Pancreas (tissue), 10 donors: ENCODE measurements at regions not wholly inside any gene's neighbourhood (a gene's known extent, or its start where the extent isn't known, plus 50 kb on each side); places are given as distances from the start of the nearest gene placed in this dataset.

Experiments used
- ATAC-seq, 4 donors: fragments of 200-7000 bp; cut with Tn5 transposase; one replicate each; pipeline versions ENCODE4 v1.8.0 to v1.9.1; 2020; ENCODE audit warnings: mild to moderate bottlenecking in 4 of 4, moderate library complexity in 4 of 4
- DNase-seq, 6 donors: peaks; one replicate each; pipeline ENCODE4 v3.0.0-alpha.2; 2020
- FAIRE-seq: peaks from 2 replicates; lab custom pipeline; 2012; peaks lifted over from hg19 to GRCh38; lab: Jason Lieb, UNC
- H3K27ac ChIP-seq, 4 donors: fragments of 200-600 bp; sonication (generic); 1 replicate in 3 of 4; 2 replicates in 1 of 4; pipeline versions ENCODE4 v1.5.0 to v1.8.0; 2020
- H3K27me3 ChIP-seq, 4 donors: fragments of 200-600 bp; one replicate each; pipeline ENCODE4 v1.8.0; 2021
- H3K36me3 ChIP-seq, 3 donors: fragments of 200-600 bp; sonication (generic) in 1 of 3; one replicate each; pipeline versions ENCODE4 v1.5.0 to v1.8.0; 2020 to 2021
- H3K4me1 ChIP-seq, 3 donors: fragments of 200-600 bp; one replicate each; pipeline ENCODE4 v1.8.0; 2021
- H3K4me3 ChIP-seq, 4 donors: fragments of 200-600 bp; sonication (generic) in 2 of 4; one replicate each; pipeline versions ENCODE4 v1.5.0 to v1.8.0; 2020 to 2021
- H3K9me3 ChIP-seq, 4 donors: fragments of 200-600 bp; one replicate each; pipeline ENCODE4 v1.8.0; 2021
- WGBS, 2 donors: extraction: QIAGEN DNeasy Blood & Tissue Kit; methylation state at CpG; one replicate each; pipeline ENCODE4 v1.1.7; 2013; 5-methylcytosine and 5-hydroxymethylcytosine counted together
- intact Hi-C, 3 donors: fragments of 100-400 bp; cut with DNase I; formaldehyde crosslinking; loops; one replicate each; pipeline versions ENCODE4 v1.11.1 to v1.14.2; 2022
- TF ChIP-seq, protein P1 (sequence below), 4 donors: fragments of 200-600 bp; sonication (generic) in 3 of 4; IDR thresholded peaks; one replicate each; pipeline versions ENCODE4 v1.5.0 to v1.8.0; 2021; ENCODE audit warnings: antibody characterized with exemption in 4 of 4
- donor health status: healthy with polysubstance abuse.
- donor health status: DM: no; HTN: no; CAD: no; lungs with moderate emphysema.
- donor health status: DM: no; HTN: no; CAD: no.
- donor health status: control.
- donor health status: control.
- donor health status: Bipolar disorder and iron deficiency.
- donor health status: DM: yes; HTN: yes; CAD: no.
- donor health status: DM: no; HTN: no; CAD: no.
- donor health status: DM: no; HTN: no; CAD: no.
- donor health status: DM: yes; HTN: yes; CAD: no.

DNA sequence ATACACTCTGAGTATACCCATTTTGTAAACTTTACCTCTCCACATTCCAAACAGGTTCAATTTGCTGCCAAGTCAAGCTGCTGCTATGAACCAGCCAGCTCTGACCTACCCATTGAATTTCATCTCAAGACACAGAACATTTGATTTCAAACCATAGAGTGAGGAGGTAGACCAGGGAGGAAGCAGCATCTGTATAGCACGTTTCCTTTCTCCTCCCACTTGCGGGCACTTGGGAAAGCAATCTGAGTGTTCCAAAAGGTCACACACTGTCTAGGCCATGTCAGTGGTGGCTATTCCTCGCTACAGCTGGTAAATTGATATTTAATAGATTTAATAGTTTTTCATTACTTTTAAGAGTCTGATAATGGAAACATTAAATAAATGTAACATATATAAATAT, 147.8 kb upstream of the EEPD1 start:
- ATAC-seq (no peak), DNase-seq (no peak), FAIRE-seq (no peak)
- TF ChIP-seq, protein P1, sequence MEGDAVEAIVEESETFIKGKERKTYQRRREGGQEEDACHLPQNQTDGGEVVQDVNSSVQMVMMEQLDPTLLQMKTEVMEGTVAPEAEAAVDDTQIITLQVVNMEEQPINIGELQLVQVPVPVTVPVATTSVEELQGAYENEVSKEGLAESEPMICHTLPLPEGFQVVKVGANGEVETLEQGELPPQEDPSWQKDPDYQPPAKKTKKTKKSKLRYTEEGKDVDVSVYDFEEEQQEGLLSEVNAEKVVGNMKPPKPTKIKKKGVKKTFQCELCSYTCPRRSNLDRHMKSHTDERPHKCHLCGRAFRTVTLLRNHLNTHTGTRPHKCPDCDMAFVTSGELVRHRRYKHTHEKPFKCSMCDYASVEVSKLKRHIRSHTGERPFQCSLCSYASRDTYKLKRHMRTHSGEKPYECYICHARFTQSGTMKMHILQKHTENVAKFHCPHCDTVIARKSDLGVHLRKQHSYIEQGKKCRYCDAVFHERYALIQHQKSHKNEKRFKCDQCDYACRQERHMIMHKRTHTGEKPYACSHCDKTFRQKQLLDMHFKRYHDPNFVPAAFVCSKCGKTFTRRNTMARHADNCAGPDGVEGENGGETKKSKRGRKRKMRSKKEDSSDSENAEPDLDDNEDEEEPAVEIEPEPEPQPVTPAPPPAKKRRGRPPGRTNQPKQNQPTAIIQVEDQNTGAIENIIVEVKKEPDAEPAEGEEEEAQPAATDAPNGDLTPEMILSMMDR (IDR thresholded peaks at IDR 0.05), result no peak
- intact Hi-C loops, result no loop called here
- H3K4me3 ChIP-seq, result no peak overlapping the region
- 80 to 84% methylated on average over 3 of the region's 3 CpGs for WGBS, 2 donors
- no peaks in the 10 kb centered on the region for H3K27me3 ChIP-seq
- H3K27ac ChIP-seq, result no peak overlapping the region
- H3K4me1 ChIP-seq, result no peaks in the 10 kb centered on the region
- no peaks in the 10 kb centered on the region for H3K36me3 ChIP-seq
- H3K9me3 ChIP-seq, result no peaks in the 10 kb centered on the region

DNA sequence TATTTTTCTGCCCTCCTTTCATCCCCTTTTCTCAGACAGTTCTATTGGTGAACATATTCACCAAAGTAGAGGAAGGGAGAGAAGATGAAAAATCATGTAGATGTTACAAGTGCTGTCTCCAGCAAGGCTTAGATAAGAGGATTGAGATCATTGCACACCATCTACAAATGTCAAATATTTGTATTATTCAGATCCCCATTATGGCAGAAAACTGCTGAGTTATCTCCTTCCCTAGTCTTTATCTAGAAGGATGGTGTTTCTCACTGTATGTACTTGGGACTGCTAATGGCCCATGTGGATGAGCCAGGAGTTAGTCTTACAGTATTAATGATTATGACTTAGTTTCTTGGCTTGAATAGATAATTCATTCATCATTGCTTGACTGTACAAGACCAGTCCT, 147.2 kb upstream of the EEPD1 start:
- ATAC-seq (no peak), FAIRE-seq (no peak), DNase-seq (no peak)
- intact Hi-C loops, result no loop called here
- TF ChIP-seq, protein P1 (IDR thresholded peaks at IDR 0.05), result no peak
- Histone ChIP-seq H3K9me3 (no peaks in the 10 kb centered on the region), H3K4me3 (no peak overlapping the region), H3K27me3 (no peaks in the 10 kb centered on the region), H3K4me1 (no peaks in the 10 kb centered on the region), H3K36me3 (no peaks in the 10 kb centered on the region), H3K27ac (no peak overlapping the region)

DNA sequence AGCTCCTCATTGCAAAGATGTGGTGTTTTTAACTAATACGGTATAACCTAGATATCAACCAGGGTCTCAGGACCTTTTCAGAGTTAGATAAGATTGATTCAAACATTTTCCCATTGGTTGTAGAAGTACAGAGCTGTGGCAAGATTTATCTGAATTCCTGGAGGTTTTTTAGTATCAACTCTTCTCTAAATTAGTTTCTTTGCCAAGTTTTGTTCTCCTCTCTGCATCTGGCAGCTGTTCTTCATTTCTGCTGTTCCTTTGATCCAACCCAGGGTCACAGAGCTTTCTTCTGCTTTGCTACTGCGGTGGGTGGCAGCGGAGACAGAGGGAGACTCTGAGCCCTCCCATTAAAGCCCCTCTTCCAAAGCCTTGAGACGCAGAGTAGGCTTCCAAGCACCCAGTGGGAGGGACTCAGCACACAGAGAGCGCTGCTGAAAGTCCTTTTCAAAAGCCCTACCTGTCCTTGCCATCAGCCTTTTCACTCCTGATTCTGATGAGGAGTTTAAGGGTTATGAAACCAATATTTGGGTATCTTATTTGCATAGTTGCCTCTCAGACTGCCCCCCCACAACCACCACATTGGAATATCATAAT, 146.3 kb upstream of the EEPD1 start:
- Histone ChIP-seq H3K36me3 (no peaks in the 10 kb centered on the region), H3K9me3 (no peaks in the 10 kb centered on the region), H3K4me3 (no peak overlapping the region), H3K27ac (no peak overlapping the region), H3K27me3 (no peaks in the 10 kb centered on the region), H3K4me1 (no peaks in the 10 kb centered on the region)
- no peak for DNase-seq
- FAIRE-seq, result no peak
- no peak for ATAC-seq
- intact Hi-C loops, result no loop called here
- TF ChIP-seq, protein P1 (IDR thresholded peaks at IDR 0.05), result no peak
- WGBS, 2 donors, result 84 to 89% methylated on average over 5 of the region's 5 CpGs

DNA sequence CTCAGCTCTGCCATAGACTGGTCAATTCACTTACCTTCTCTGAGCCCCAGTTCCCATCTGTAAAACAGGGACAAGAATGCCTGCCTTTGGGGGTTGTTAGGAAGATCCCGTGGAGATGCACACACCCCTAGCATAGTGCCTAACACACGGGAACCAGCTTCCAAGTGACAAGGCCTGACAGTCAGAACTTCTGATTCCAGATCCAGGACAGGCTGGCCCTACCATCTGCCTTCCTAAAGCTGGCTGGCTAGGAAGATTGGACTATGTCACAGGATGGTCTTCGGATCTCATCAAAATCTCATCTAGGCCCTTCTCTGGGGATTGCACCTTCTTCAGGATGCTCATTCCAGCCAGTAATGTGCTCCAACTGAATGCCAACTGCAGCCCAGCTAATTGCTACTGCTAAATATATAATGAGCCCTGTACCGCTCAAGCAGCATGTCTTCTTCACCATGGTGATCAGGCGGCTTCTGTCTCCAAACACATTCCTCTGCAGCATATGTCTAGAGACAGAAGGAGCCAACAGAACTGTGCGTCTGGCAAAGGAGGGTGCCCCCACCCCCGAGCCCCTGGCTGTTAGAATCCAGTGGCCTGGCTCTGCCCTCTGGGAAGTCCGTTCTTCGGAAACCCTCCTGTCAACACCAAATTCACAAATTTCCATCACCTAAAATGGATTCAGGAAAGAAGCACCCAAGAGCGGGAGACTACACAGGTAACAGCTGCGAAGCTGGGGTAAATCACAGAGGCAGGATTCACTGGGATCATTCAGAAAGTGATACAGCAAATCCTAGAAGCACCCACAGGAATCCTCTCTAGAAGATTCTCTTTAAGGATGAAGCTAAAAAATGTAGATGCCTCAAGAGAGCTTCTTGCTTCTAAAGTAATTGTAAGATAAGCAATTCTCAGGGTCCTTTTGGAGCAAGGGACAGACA, 142.1 kb upstream of the EEPD1 start:
- ATAC-seq (no peak), FAIRE-seq (no peak)
- TF ChIP-seq, protein P1 (IDR thresholded peaks at IDR 0.05), result no peak

DNA sequence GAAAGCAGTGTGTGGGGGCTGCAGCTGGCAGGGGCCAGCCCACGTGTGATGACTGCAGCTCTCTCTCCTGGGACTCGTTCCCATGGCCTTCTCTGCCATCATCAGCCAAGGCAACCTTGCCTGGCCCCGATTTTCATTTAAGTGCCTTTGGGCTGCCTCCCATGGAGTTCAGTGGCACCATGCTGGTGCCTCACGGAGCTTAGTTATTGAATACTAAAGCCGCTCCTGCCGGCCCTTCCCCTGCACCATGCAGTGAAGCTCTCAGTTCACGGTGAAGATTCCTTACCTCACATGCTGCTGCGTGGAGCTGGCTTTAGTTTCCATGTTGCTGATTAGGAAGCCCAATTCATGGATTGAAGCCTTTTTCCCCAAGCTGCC, 141.5 kb upstream of the EEPD1 start:
- ATAC-seq (no peak), DNase-seq (no peak), FAIRE-seq (no peak)
- TF ChIP-seq, protein P1 (IDR thresholded peaks at IDR 0.05), result no peak
- Histone ChIP-seq H3K9me3 (no peaks in the 10 kb centered on the region), H3K27ac (no peak overlapping the region), H3K36me3 (no peaks in the 10 kb centered on the region), H3K27me3 (no peaks in the 10 kb centered on the region), H3K4me1 (no peaks in the 10 kb centered on the region), H3K4me3 (no peak overlapping the region)
- whole genome bisulfite sequencing, 2 donors, result 48 to 54% methylated on average over 8 of the region's 8 CpGs
- intact Hi-C loops, result no loop called here

More for the DNA sequence above, 142.1 kb upstream of the EEPD1 start:
- Histone ChIP-seq H3K4me3 (no peak overlapping the region), H3K36me3 (no peaks in the 10 kb centered on the region), H3K27me3 (no peaks in the 10 kb centered on the region), H3K9me3 (no peaks in the 10 kb centered on the region), H3K27ac (no peak overlapping the region), H3K4me1 (no peaks in the 10 kb centered on the region)
- DNase-seq, result no peak
- WGBS, 2 donors, result 83 to 88% methylated on average over 11 of the region's 11 CpGs
- intact Hi-C loops, result no loop called here
